ENCODE measurements at regions not wholly inside any gene's neighbourhood (a gene's known extent, or its start where the extent isn't known, plus 50 kb on each side); places are given as distances from the start of the nearest gene placed in this dataset.
A peak's percentile ranks its signal among the peaks of the same experiment; 100 is the strongest.

- H3K4me1 ChIP-seq (ENCODE audit: insufficient read depth, poor library complexity, severe bottlenecking), result no peaks in the 10 kb centered on the region
- ATAC-seq (ENCODE audit: low read depth), result 0 out of 3 replicates have a peak, but pooled peaks have one; percentile 14
- H3K4me3 ChIP-seq (ENCODE audit: severe bottlenecking), result no peak overlapping the region
- H3K9me3 ChIP-seq (ENCODE audit: severe bottlenecking), result no peaks in the 10 kb centered on the region
- peaks cover 3% of the 10 kb centered on the region for H3K27me3 ChIP-seq (ENCODE audit: insufficient read depth, poor library complexity, severe bottlenecking)
- H3K36me3 ChIP-seq (ENCODE audit: low read depth), result no peaks in the 10 kb centered on the region
- no peak for DNase-seq (ENCODE audit: low spot score)
- H3K27ac ChIP-seq (ENCODE audit: poor library complexity, severe bottlenecking), result no peak overlapping the region
- TF ChIP-seq, protein P1, sequence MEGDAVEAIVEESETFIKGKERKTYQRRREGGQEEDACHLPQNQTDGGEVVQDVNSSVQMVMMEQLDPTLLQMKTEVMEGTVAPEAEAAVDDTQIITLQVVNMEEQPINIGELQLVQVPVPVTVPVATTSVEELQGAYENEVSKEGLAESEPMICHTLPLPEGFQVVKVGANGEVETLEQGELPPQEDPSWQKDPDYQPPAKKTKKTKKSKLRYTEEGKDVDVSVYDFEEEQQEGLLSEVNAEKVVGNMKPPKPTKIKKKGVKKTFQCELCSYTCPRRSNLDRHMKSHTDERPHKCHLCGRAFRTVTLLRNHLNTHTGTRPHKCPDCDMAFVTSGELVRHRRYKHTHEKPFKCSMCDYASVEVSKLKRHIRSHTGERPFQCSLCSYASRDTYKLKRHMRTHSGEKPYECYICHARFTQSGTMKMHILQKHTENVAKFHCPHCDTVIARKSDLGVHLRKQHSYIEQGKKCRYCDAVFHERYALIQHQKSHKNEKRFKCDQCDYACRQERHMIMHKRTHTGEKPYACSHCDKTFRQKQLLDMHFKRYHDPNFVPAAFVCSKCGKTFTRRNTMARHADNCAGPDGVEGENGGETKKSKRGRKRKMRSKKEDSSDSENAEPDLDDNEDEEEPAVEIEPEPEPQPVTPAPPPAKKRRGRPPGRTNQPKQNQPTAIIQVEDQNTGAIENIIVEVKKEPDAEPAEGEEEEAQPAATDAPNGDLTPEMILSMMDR (IDR thresholded peaks at IDR 0.05; ENCODE audit: poor library complexity, severe bottlenecking), result no peak
Observed at GRCh38 chr4:71841336-71841735, 57.5 kb upstream of the GC start.

GRCh38 chr4:71847300-71847699, 63.4 kb upstream of the GC start:
- no peaks in the 10 kb centered on the region for H3K9me3 ChIP-seq (ENCODE audit: severe bottlenecking)
- ATAC-seq (ENCODE audit: low read depth), result no peak
- no peak overlapping the region for H3K27ac ChIP-seq (ENCODE audit: poor library complexity, severe bottlenecking)
- H3K36me3 ChIP-seq (ENCODE audit: low read depth), result no peaks in the 10 kb centered on the region
- no peaks in the 10 kb centered on the region for H3K4me1 ChIP-seq (ENCODE audit: insufficient read depth, poor library complexity, severe bottlenecking)
- no peaks in the 10 kb centered on the region for H3K27me3 ChIP-seq (ENCODE audit: insufficient read depth, poor library complexity, severe bottlenecking)
- TF ChIP-seq, protein P1 (IDR thresholded peaks at IDR 0.05; ENCODE audit: poor library complexity, severe bottlenecking), result no peak
- no peak overlapping the region for H3K4me3 ChIP-seq (ENCODE audit: severe bottlenecking)
- no peak for DNase-seq (ENCODE audit: low spot score)

- no peak for ATAC-seq (ENCODE audit: low read depth)
- Histone ChIP-seq H3K9me3 (ENCODE audit: severe bottlenecking) (peaks cover 5% of the 10 kb centered on the region), H3K27ac (ENCODE audit: poor library complexity, severe bottlenecking) (no peak overlapping the region), H3K27me3 (ENCODE audit: insufficient read depth, poor library complexity, severe bottlenecking) (no peaks in the 10 kb centered on the region), H3K4me1 (ENCODE audit: insufficient read depth, poor library complexity, severe bottlenecking) (no peaks in the 10 kb centered on the region), H3K4me3 (ENCODE audit: severe bottlenecking) (no peak overlapping the region), H3K36me3 (ENCODE audit: low read depth) (no peaks in the 10 kb centered on the region)
- TF ChIP-seq, protein P1 (IDR thresholded peaks at IDR 0.05; ENCODE audit: poor library complexity, severe bottlenecking), result no peak
- DNase-seq (ENCODE audit: low spot score), result no peak
Observed at GRCh38 chr4:71855944-71856343, 72.1 kb upstream of the GC start.

DNA sequence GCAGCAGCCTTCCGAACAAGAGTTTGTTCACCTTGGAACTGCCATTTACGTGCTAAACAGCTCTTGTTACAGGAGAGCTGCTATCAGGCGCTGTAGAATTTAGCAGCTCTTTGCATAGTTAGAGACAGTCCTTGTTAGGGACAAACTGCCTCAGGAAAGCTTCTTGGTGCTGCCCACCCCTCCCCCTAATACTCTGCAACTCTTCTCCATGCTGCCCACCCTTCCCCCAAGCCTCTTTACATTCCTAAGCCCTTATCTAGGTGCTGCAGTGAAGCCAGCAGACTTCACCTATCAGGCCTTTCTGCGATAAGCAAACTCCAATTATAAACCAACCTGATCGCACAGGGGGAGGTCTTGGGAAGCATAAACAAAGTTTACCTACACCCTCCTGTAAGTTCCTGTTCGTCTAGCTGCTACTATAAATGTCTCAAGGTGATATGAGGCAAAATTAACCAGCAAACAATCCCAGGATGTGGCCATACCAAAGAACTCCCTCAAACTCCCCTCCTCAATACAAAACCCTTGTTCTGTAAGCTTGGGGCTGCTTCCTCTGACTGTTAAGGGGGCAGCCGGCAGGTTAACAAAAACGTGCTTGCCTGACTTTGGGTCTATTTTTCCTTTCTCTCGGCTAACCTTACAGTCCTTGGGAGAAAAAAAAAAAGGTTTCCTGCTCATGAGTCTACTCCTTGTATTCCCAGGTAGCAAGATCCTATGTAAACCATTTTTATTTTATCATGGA, 74.0 kb upstream of the GC start:
- TF ChIP-seq, protein P1 (IDR thresholded peaks at IDR 0.05; ENCODE audit: poor library complexity, severe bottlenecking), result no peak
- Histone ChIP-seq H3K27me3 (ENCODE audit: insufficient read depth, poor library complexity, severe bottlenecking) (no peaks in the 10 kb centered on the region), H3K4me3 (ENCODE audit: severe bottlenecking) (no peak overlapping the region), H3K27ac (ENCODE audit: poor library complexity, severe bottlenecking) (no peak overlapping the region), H3K9me3 (ENCODE audit: severe bottlenecking) (peaks cover 7% of the 10 kb centered on the region), H3K36me3 (ENCODE audit: low read depth) (no peaks in the 10 kb centered on the region), H3K4me1 (ENCODE audit: insufficient read depth, poor library complexity, severe bottlenecking) (no peaks in the 10 kb centered on the region)
- DNase-seq (ENCODE audit: low spot score) (no peak), ATAC-seq (ENCODE audit: low read depth) (no peak)

GRCh38 chr4:71860643-71861042, 76.8 kb upstream of the GC start:
- Histone ChIP-seq H3K27ac (ENCODE audit: poor library complexity, severe bottlenecking) (no peak overlapping the region), H3K4me3 (ENCODE audit: severe bottlenecking) (no peak overlapping the region), H3K27me3 (ENCODE audit: insufficient read depth, poor library complexity, severe bottlenecking) (no peaks in the 10 kb centered on the region), H3K36me3 (ENCODE audit: low read depth) (no peaks in the 10 kb centered on the region), H3K4me1 (ENCODE audit: insufficient read depth, poor library complexity, severe bottlenecking) (no peaks in the 10 kb centered on the region), H3K9me3 (ENCODE audit: severe bottlenecking) (peaks cover 7% of the 10 kb centered on the region)
- no peak for DNase-seq (ENCODE audit: low spot score)
- TF ChIP-seq, protein P1 (IDR thresholded peaks at IDR 0.05; ENCODE audit: poor library complexity, severe bottlenecking), result no peak
- no peak for ATAC-seq (ENCODE audit: low read depth)

All from RWPE2 (cell line).